GM21515 (cell line): ENCODE measurements at regions not wholly inside any gene's neighbourhood (a gene's known extent, or its start where the extent isn't known, plus 50 kb on each side); places are given as distances from the start of the nearest gene placed in this dataset.
"Not testable (repeated sequence)": the region's sequence is repeated elsewhere in the genome, so short reads cannot be mapped to it uniquely, and the experiment has no call there.

ENCODE experiments used
- ATAC-seq: cut with Tn5 transposase; IDR thresholded peaks from one replicate; pipeline ENCODE4 v1.9.1; 2021; ENCODE audit not compliant: unreplicated experiment

GRCh38 chr7:149930374-149931068 lies 56.8 kb downstream of the ATP6V0E2 start:
- ATAC-seq, result not testable (repeated sequence)

DNA sequence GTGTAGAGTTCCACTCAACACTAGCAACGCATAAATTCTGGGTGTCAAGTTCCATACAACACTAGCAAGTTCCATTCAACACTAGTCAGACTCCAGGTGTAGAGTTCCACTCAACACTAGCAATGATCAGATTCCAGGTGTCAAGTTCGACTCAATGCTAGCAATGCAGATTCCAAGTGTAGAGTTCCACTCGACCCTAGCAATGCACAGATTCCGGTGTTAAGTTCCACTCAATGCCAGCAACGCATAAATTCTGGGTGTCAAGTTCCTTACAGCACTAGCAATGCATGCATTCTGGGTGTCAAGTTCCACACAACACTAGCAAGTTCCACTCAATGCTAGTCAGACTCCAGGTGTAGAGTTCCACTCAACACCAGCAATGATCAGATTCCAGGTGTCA lies 60.0 kb downstream of the ATP6V0E2 start:
- ATAC-seq, result not testable (repeated sequence)

DNA sequence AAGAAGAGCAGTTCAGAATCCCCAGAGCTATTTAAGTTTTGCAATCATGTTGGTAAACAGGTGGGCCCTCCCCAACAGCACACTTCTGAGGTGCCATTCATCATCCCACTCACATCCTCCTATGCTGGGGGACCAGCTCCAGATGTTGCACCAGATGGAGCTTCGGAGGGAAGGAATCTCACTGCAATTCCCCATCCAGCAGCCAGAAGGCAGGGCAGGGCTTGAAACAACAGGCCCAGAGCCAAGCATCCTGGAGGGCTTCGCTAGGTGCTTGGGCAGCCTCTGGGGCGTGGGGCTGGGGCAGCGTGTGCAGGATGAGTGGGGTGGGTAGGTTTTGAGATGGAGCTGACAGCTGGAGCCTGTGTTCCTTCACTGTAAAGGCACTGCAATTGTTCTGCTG lies 73.6 kb downstream of the ATP6V0E2 start:
- ATAC-seq, result not testable (repeated sequence)

- ATAC-seq, result not testable (repeated sequence)
Measured at GRCh38 chr7:149948444-149948843, 74.7 kb downstream of the ATP6V0E2 start.

- ATAC-seq, result not testable (repeated sequence)
Measured at GRCh38 chr7:149949863-149950577, 76.3 kb downstream of the ATP6V0E2 start.

DNA sequence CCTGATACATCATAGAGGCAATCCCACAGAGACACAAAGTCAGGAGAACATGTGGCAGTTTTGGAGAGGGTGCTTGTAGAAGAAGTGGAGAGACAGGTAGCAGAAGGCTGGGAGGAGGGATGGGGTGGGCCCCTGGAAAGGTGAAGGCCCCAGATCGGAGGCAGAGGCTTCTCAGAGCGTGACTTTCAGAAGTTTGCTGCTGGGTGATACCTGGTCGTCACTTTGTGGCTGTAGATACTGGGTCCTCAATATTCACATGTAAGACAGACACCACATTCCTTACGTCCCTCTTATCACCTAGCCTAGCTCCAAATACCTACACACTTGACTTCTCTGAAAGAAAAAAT lies 76.8 kb downstream of the ATP6V0E2 start:
- ATAC-seq, result not testable (repeated sequence)

DNA sequence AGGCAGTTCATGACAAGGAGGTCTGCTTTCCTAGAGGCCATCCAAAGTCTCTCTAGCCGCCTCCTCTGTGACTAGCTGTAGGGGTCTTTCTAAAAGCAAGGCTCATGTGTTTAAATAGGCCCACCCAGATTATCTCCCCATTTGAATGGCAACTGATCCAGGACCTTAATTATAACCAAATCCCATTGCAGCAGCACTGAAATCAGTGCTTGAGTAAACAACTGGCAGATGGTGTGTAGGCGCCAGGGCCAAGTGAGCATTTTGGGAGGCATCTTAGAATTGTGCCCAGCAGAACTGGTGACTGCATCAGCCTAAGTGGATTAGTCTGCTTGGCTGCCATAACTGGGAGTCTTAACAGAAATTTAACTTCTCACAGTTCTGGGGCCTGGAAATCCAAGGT lies 77.8 kb downstream of the ATP6V0E2 start:
- ATAC-seq, result not testable (repeated sequence)

DNA sequence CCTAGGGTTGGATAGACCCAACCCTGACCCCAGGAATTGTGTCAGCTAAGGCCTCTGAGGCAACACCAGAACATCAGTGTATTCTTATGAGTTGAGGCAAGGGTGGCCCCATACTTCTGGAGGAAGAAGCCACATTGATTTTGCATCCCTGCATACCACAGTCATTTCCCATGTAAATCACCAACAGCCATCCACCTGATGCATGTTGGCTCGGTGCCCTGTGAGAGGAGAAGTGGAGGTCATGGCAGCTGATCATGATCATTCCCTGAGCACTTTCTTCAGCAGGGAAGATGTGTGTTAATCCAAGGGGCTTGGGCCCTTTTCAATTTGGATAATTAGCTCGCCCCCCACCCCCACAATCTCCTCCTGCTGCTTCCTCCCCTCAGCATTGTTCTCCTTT lies 85.1 kb downstream of the ATP6V0E2 start:
- ATAC-seq, result not testable (repeated sequence)

DNA sequence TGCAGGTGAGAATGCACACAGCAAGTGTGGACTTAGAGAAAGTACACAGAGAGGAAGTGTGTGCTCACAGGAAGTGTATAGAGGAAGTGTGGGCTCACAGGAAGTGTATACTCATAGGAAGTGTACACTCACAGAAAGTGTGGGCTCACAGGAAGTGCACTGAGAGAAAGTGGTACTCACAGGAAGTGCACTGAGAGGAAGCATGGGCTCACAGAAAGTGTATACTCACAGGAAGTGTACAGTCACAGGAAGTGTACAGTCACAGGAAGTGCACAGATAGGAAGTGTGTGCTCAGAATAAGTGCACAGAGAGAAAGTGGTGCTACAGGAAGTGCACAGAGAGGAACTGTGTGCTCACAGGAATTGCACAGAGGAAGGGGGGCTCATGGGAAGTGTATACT lies 87.1 kb downstream of the ATP6V0E2 start:
- not testable (repeated sequence) for ATAC-seq

GRCh38 chr7:149961878-149962277 lies 88.1 kb downstream of the ATP6V0E2 start:
- ATAC-seq, result not testable (repeated sequence)

GRCh38 chr7:149962685-149963319 lies 89.0 kb downstream of the ATP6V0E2 start:
- ATAC-seq, result not testable (repeated sequence)

DNA sequence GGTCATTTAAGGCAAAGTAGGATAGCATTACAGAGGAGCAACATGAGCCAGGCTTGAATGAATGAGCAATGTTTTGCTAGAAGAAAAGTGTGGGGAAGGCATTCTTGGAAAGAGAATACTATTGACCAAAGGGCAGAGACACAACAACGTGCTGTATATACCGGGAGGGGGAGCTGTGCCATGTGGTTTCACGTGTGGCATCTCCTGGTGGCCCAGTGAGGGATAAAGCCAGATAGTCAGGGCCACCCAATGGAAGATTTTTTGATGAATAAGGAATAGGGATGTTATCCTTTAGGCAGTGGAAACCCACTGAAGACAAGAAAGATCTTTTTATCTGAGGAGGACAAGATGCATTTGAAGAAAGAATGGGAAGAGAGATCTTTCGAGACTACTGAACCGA lies 90.2 kb downstream of the ATP6V0E2 start:
- not testable (repeated sequence) for ATAC-seq

DNA sequence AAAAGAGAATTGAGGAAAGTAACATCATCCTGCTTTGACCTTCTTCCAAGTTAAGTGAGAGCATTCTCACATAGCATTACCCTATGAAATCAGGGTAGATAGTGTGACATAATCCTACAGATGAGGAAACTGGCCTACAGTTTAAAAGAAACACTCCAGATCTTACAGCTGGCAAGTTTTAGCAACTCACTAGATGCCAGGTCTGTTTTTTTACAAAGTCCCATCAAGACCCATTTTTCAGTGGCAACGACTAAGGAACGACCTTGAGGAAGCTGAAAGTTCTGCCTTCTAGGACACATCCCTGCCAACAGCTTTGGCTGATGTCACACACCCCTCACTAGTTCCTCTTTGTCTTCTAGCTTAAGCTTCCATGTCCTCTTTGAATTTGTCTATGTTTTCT lies 92.7 kb downstream of the ATP6V0E2 start:
- ATAC-seq, result not testable (repeated sequence)

DNA sequence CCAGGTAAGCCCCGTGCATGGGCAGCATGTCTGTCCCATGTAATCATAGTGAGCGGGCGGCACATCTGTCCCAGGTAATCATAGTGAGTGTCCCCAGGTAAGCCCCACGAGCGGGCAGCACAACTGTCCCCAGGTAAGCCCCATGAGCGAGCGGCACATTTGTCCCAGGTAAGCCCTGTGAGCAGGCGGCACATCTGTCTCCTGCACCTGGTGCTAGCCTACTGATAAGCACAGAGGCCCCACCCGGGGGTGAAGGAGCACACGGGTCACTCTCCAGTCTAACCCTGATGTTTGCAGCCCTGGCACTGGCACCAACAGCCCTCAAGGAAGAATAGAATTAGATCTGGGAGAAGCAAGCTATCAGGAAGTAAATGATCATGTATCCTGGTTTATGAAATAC lies 99.2 kb downstream of the ATP6V0E2 start:
- ATAC-seq, result not testable (repeated sequence)

- not testable (repeated sequence) for ATAC-seq
Measured at GRCh38 chr7:149973681-149974080, 99.9 kb downstream of the ATP6V0E2 start.

- not testable (repeated sequence) for ATAC-seq
Measured at GRCh38 chr7:149975608-149976007, 101.8 kb downstream of the ATP6V0E2 start.

GRCh38 chr7:149978537-149978936 lies 104.8 kb downstream of the ATP6V0E2 start:
- ATAC-seq, result not testable (repeated sequence)

GRCh38 chr7:149978944-149979343 lies 105.2 kb downstream of the ATP6V0E2 start:
- not testable (repeated sequence) for ATAC-seq

- not testable (repeated sequence) for ATAC-seq
Measured at GRCh38 chr7:149982537-149983112, 108.9 kb downstream of the ATP6V0E2 start.

- not testable (repeated sequence) for ATAC-seq
Measured at GRCh38 chr7:149986866-149987265, 113.1 kb downstream of the ATP6V0E2 start.

- ATAC-seq, result not testable (repeated sequence)
Measured at GRCh38 chr7:149991652-149992302, 118.0 kb downstream of the ATP6V0E2 start.
